ENCODE measurements at regions not wholly inside any gene's neighbourhood (a gene's known extent, or its start where the extent isn't known, plus 50 kb on each side); places are given as distances from the start of the nearest gene placed in this dataset.

DNA sequence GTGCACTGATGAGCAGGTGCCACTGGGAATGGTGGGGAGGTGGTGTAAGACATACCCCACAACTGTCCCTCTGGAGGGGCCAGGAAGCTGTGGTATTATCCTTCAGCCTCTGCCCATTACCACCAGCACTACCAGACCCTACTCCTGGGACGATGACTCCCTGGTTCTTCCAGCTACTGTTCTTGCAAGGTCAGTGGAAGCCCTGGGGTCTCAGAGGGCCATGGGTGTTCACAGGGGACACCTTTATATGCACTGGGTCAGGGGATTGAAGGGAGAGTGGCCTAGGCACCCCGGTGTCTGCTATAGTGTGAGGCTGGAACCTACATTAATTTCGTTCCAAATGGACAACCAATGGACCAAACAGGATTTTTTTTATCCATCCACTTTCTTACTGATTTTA, 94.7 kb upstream of the SLC22A11 start:
- no peak overlapping the region for H3K27ac ChIP-seq (ENCODE audit: low read depth, low read length, poor library complexity, severe bottlenecking)
- TF ChIP-seq EZH2 (IDR thresholded peaks at IDR 0.05; ENCODE audit: borderline replicate concordance, low read length) = no peak
- TF ChIP-seq, protein P1, sequence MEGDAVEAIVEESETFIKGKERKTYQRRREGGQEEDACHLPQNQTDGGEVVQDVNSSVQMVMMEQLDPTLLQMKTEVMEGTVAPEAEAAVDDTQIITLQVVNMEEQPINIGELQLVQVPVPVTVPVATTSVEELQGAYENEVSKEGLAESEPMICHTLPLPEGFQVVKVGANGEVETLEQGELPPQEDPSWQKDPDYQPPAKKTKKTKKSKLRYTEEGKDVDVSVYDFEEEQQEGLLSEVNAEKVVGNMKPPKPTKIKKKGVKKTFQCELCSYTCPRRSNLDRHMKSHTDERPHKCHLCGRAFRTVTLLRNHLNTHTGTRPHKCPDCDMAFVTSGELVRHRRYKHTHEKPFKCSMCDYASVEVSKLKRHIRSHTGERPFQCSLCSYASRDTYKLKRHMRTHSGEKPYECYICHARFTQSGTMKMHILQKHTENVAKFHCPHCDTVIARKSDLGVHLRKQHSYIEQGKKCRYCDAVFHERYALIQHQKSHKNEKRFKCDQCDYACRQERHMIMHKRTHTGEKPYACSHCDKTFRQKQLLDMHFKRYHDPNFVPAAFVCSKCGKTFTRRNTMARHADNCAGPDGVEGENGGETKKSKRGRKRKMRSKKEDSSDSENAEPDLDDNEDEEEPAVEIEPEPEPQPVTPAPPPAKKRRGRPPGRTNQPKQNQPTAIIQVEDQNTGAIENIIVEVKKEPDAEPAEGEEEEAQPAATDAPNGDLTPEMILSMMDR (IDR thresholded peaks at IDR 0.05; ENCODE audit: low read length) = no peak

DNA sequence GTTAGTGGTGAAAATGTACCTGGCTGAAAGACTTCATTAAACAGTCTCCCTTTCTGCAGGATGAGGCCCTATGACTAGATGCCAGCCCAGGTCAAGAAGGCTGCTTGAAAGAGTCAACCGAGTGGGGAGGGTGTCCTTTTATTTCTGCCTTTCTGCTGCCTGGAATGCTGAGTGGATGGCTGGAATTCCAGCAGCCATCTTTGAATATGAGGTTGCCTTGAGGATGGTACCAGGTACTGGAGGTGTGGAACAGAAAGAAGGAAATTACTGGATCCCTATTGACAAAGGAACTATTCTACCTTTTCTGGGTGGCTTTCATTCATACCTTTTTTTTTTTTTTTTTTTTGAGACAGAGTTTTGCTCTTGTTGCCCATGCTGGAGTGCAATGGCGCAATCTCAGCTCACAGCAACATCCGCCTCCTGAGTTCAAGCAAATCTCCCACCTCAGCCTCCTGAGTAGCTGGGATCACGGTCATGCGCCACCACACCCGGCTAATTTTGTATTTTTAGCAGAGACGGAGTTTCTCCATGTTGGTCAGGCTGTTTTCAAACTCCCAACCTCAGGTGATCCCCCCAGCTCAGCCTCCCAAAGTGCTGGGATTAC, 89.5 kb upstream of the SLC22A11 start:
- Histone ChIP-seq H3K9me2 (ENCODE audit: low read depth, low read length) (no peaks in the 10 kb centered on the region), H3K27ac (ENCODE audit: low read depth, low read length, poor library complexity, severe bottlenecking) (no peak overlapping the region), H3K9me3 (ENCODE audit: low read length) (no peaks in the 10 kb centered on the region), H3K36me3 (ENCODE audit: insufficient read depth, low read length) (no peaks in the 10 kb centered on the region), H3K9ac (ENCODE audit: low read length) (no peak overlapping the region), H3K79me2 (ENCODE audit: insufficient read depth, low read length) (no peaks in the 10 kb centered on the region), H3K4me1 (ENCODE audit: insufficient read depth, low read length, severe bottlenecking) (no peaks in the 10 kb centered on the region), H3K4me3 (ENCODE audit: low read depth, low read length, poor library complexity, severe bottlenecking) (no peak overlapping the region), H3K27me3 (ENCODE audit: insufficient read depth, low read length) (no peaks in the 10 kb centered on the region), H3F3A (ENCODE audit: insufficient read depth, low read length) (no peaks in the 10 kb centered on the region), H2AFZ (ENCODE audit: low read length) (no peak overlapping the region), H4K20me1 (ENCODE audit: insufficient read depth, low read length) (no peaks in the 10 kb centered on the region), H3K4me2 (ENCODE audit: low read length) (no peak overlapping the region)
- TF ChIP-seq EZH2 (IDR thresholded peaks at IDR 0.05; ENCODE audit: borderline replicate concordance, low read length) = no peak
- TF ChIP-seq, protein P1 (IDR thresholded peaks at IDR 0.05; ENCODE audit: low read length) = no peak

More for the DNA sequence above, 94.7 kb upstream of the SLC22A11 start:
- no peaks in the 10 kb centered on the region for H3F3A ChIP-seq (ENCODE audit: insufficient read depth, low read length)
- no peaks in the 10 kb centered on the region for H3K9me2 ChIP-seq (ENCODE audit: low read depth, low read length)
- no peak overlapping the region for H2AFZ ChIP-seq (ENCODE audit: low read length)
- H3K79me2 ChIP-seq (ENCODE audit: insufficient read depth, low read length) = no peaks in the 10 kb centered on the region
- no peak overlapping the region for H3K4me3 ChIP-seq (ENCODE audit: low read depth, low read length, poor library complexity, severe bottlenecking)
- no peaks in the 10 kb centered on the region for H3K4me1 ChIP-seq (ENCODE audit: insufficient read depth, low read length, severe bottlenecking)
- H3K4me2 ChIP-seq (ENCODE audit: low read length) = no peak overlapping the region
- H3K9ac ChIP-seq (ENCODE audit: low read length) = no peak overlapping the region
- H4K20me1 ChIP-seq (ENCODE audit: insufficient read depth, low read length) = no peaks in the 10 kb centered on the region
- H3K36me3 ChIP-seq (ENCODE audit: insufficient read depth, low read length) = no peaks in the 10 kb centered on the region
- no peaks in the 10 kb centered on the region for H3K9me3 ChIP-seq (ENCODE audit: low read length)
- no peaks in the 10 kb centered on the region for H3K27me3 ChIP-seq (ENCODE audit: insufficient read depth, low read length)

DNA sequence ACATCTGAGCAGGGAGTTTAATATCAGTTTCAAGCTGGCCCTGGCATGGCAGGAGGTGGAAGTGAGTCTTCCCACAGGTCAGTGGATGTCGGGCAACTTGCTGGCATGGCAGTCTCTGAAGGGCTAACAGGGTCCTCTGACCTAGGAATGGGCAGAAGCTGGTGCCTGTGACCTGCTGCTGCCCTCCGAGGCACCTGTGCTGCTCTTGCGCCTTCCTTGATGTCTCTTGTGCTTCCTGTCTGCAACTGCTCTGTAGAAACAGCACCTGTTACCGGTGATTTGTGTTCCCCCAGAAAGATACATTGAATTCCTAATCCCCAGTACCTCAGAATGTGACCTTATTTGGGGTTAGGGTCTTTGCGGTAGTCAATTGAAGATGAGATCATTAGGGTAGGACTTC, 86.5 kb upstream of the SLC22A11 start:
- no peaks in the 10 kb centered on the region for H4K20me1 ChIP-seq (ENCODE audit: insufficient read depth, low read length)
- no peak overlapping the region for H3K4me3 ChIP-seq (ENCODE audit: low read depth, low read length, poor library complexity, severe bottlenecking)
- TF ChIP-seq EZH2 (IDR thresholded peaks at IDR 0.05; ENCODE audit: borderline replicate concordance, low read length) = no peak
- TF ChIP-seq, protein P1 (IDR thresholded peaks at IDR 0.05; ENCODE audit: low read length) = no peak
- H3K4me2 ChIP-seq (ENCODE audit: low read length) = no peak overlapping the region
- no peaks in the 10 kb centered on the region for H3K27me3 ChIP-seq (ENCODE audit: insufficient read depth, low read length)
- no peaks in the 10 kb centered on the region for H3K9me2 ChIP-seq (ENCODE audit: low read depth, low read length)
- no peak overlapping the region for H2AFZ ChIP-seq (ENCODE audit: low read length)
- H3K79me2 ChIP-seq (ENCODE audit: insufficient read depth, low read length) = no peaks in the 10 kb centered on the region
- H3K27ac ChIP-seq (ENCODE audit: low read depth, low read length, poor library complexity, severe bottlenecking) = no peak overlapping the region
- H3K9ac ChIP-seq (ENCODE audit: low read length) = no peak overlapping the region
- H3K9me3 ChIP-seq (ENCODE audit: low read length) = no peaks in the 10 kb centered on the region
- no peaks in the 10 kb centered on the region for H3K4me1 ChIP-seq (ENCODE audit: insufficient read depth, low read length, severe bottlenecking)
- no peaks in the 10 kb centered on the region for H3F3A ChIP-seq (ENCODE audit: insufficient read depth, low read length)
- H3K36me3 ChIP-seq (ENCODE audit: insufficient read depth, low read length) = no peaks in the 10 kb centered on the region
